ENCODE measurements at regions not wholly inside any gene's neighbourhood (a gene's known extent, or its start where the extent isn't known, plus 50 kb on each side); places are given as distances from the start of the nearest gene placed in this dataset.

GRCh38 chr12:92621833-92622232 is 81.0 kb upstream of the PLEKHG7 start:
- TF ChIP-seq POLR2A (IDR thresholded peaks at IDR 0.05; ENCODE audit: low read depth, low read length) (no peak), POLR2AphosphoS5 (IDR thresholded peaks at IDR 0.05; ENCODE audit: low read depth, low read length) (no peak), TAF1 (IDR thresholded peaks at IDR 0.05; ENCODE audit: borderline replicate concordance, low read depth, low read length) (no peak)
